Trophoblast cell (in vitro differentiated cells and primary cell): ENCODE measurements at regions not wholly inside any gene's neighbourhood (a gene's known extent, or its start where the extent isn't known, plus 50 kb on each side); places are given as distances from the start of the nearest gene placed in this dataset.

Experiments used
- DNase-seq, 2 donors: peaks; one replicate each; pipeline ENCODE4 v3.0.0-alpha.2; 2016
- H2AFZ ChIP-seq: 2 replicates; pipeline ENCODE4 v1.6.1; 2013; ENCODE audit warnings: low read length, moderate library complexity, mild to moderate bottlenecking; ENCODE audit not compliant: insufficient read depth, poor library complexity
- H2AK5ac ChIP-seq: 2 replicates; pipeline ENCODE4 v1.6.1; 2013; ENCODE audit warnings: mild to moderate bottlenecking, low read length
- H2BK120ac ChIP-seq: 2 replicates; pipeline ENCODE4 v1.6.1; 2013; ENCODE audit warnings: low read length, mild to moderate bottlenecking, moderate library complexity; ENCODE audit not compliant: insufficient read depth, poor library complexity
- H2BK12ac ChIP-seq: 2 replicates; pipeline ENCODE4 v1.6.1; 2013; ENCODE audit warnings: mild to moderate bottlenecking, low read length, moderate library complexity
- H2BK5ac ChIP-seq: 2 replicates; pipeline ENCODE4 v1.6.1; 2013; ENCODE audit warnings: low read length, low read depth, moderate library complexity, mild to moderate bottlenecking; ENCODE audit not compliant: poor library complexity
- H3K14ac ChIP-seq: 2 replicates; pipeline ENCODE4 v1.6.1; 2013; ENCODE audit warnings: mild to moderate bottlenecking, low read length
- H3K18ac ChIP-seq: 2 replicates; pipeline ENCODE4 v1.6.1; 2013; ENCODE audit warnings: mild to moderate bottlenecking, low read length
- H3K23ac ChIP-seq: 2 replicates; pipeline ENCODE4 v1.6.1; 2013; ENCODE audit warnings: low read length
- H3K27ac ChIP-seq: 2 replicates; pipeline ENCODE4 v1.5.1; 2013; ENCODE audit warnings: low read depth, mild to moderate bottlenecking, inconsistent platforms, low read length, moderate library complexity
- H3K27me3 ChIP-seq: 2 replicates; pipeline ENCODE4 v1.6.1; 2013; ENCODE audit warnings: inconsistent platforms, mild to moderate bottlenecking, low read length, moderate library complexity; ENCODE audit not compliant: insufficient read depth
- H3K36me3 ChIP-seq, 2 experiments: 1 replicate in 1 of 2; 2 replicates in 1 of 2; pipeline ENCODE4 v1.6.1; 2013; ENCODE audit warnings: low read length in 2 of 2, mild to moderate bottlenecking in 2 of 2, moderate library complexity in 1 of 2; ENCODE audit not compliant: insufficient read depth in 2 of 2, control insufficient read depth in 1 of 2
- H3K4ac ChIP-seq: 2 replicates; pipeline ENCODE4 v1.6.1; 2013; ENCODE audit warnings: low read depth, mild to moderate bottlenecking, low read length, moderate library complexity
- H3K4me1 ChIP-seq, 2 experiments: 1 replicate in 1 of 2; 2 replicates in 1 of 2; pipeline ENCODE4 v1.6.1; 2013; ENCODE audit warnings: low read length in 2 of 2, mild to moderate bottlenecking in 2 of 2, moderate library complexity in 1 of 2; ENCODE audit not compliant: insufficient read depth in 2 of 2, control insufficient read depth in 1 of 2
- H3K4me2 ChIP-seq: 2 replicates; pipeline ENCODE4 v1.6.1; 2013; ENCODE audit warnings: inconsistent platforms, mild to moderate bottlenecking, low read length, moderate library complexity
- H3K4me3 ChIP-seq: 2 replicates; pipeline ENCODE4 v1.5.1; 2013; ENCODE audit warnings: mild to moderate bottlenecking, low read depth, low read length, inconsistent platforms
- H3K79me1 ChIP-seq: one replicate; pipeline ENCODE4 v1.6.1; 2013; ENCODE audit warnings: low read length
- H3K79me2 ChIP-seq: 2 replicates; pipeline ENCODE4 v1.6.1; 2013; ENCODE audit warnings: low read length, mild to moderate bottlenecking; ENCODE audit not compliant: control insufficient read depth, insufficient read depth, poor library complexity
- H3K9ac ChIP-seq: 2 replicates; pipeline ENCODE4 v1.6.1; 2013; ENCODE audit warnings: mild to moderate bottlenecking, low read length
- H3K9me3 ChIP-seq: 2 replicates; pipeline ENCODE4 v1.6.1; 2013; ENCODE audit warnings: low read depth, mild to moderate bottlenecking, control low read depth, inconsistent platforms, low read length; ENCODE audit not compliant: insufficient read depth
- H4K12ac ChIP-seq: 2 replicates; pipeline ENCODE4 v1.6.1; 2013; ENCODE audit warnings: low read depth, mild to moderate bottlenecking, low read length, moderate library complexity
- H4K8ac ChIP-seq: 2 replicates; pipeline ENCODE4 v1.6.1; 2013; ENCODE audit warnings: low read depth, mild to moderate bottlenecking, low read length, moderate library complexity
- H4K91ac ChIP-seq: one replicate; pipeline ENCODE4 v1.6.1; 2013; ENCODE audit warnings: low read depth, mild to moderate bottlenecking, low read length, moderate library complexity
- WGBS: extraction: QIAGEN DNeasy Blood & Tissue Kit; methylation state at CpG from one replicate; pipeline ENCODE4 v1.1.7; 2013; ENCODE audit warnings: missing lambda C conversion rate; ENCODE audit not compliant: insufficient read length, insufficient coverage; ENCODE audit errors: extremely low coverage; 5-methylcytosine and 5-hydroxymethylcytosine counted together

DNA sequence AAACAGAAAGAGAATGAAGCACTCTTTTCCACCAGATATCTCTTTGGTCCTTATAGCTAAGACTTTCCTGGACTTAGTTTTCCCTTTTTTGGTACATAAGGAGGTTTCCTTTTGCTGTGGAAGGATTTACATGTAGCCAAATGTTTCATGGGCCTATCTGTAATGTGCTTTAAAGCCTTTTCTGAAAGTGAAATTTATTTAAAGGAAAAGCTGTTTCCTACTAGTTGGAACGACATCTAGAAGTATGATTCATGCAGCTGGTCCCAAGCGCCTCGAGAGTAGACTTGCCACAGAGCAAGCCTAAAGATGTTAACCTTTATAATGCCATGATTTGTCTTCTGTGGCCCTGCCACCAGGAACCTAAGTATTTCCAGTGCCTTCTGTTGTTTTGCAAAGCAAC lies 390.3 kb downstream of the DLEU7 start:
- no peaks in the 10 kb centered on the region for H3K36me3 ChIP-seq
- H3K79me1 ChIP-seq: peaks cover under 1% of the 10 kb centered on the region
- no peak overlapping the region for H3K14ac ChIP-seq
- no peaks in the 10 kb centered on the region for H3K9me3 ChIP-seq
- no peak overlapping the region for H4K12ac ChIP-seq
- no peak overlapping the region for H3K4me2 ChIP-seq
- no peak overlapping the region for H3K27ac ChIP-seq
- H2BK120ac ChIP-seq: no peak overlapping the region
- no peak overlapping the region for H4K91ac ChIP-seq
- no peaks in the 10 kb centered on the region for H3K27me3 ChIP-seq
- H2AK5ac ChIP-seq: no peak overlapping the region
- no peak overlapping the region for H4K8ac ChIP-seq
- H3K23ac ChIP-seq: no peak overlapping the region
- no peaks in the 10 kb centered on the region for H3K79me2 ChIP-seq
- H2AFZ ChIP-seq: no peak overlapping the region
- H2BK12ac ChIP-seq: no peak overlapping the region
- no peak overlapping the region for H3K9ac ChIP-seq
- peaks cover 2 to 5% of the 10 kb centered on the region in 2 experiments for H3K4me1 ChIP-seq
- no peak overlapping the region for H3K4me3 ChIP-seq
- H3K18ac ChIP-seq: no peak overlapping the region
- no peak overlapping the region for H3K4ac ChIP-seq
- DNase-seq: no peak
- no CpG with 5 or more reads among the region's 3 CpGs for WGBS
- H2BK5ac ChIP-seq: no peak overlapping the region

DNA sequence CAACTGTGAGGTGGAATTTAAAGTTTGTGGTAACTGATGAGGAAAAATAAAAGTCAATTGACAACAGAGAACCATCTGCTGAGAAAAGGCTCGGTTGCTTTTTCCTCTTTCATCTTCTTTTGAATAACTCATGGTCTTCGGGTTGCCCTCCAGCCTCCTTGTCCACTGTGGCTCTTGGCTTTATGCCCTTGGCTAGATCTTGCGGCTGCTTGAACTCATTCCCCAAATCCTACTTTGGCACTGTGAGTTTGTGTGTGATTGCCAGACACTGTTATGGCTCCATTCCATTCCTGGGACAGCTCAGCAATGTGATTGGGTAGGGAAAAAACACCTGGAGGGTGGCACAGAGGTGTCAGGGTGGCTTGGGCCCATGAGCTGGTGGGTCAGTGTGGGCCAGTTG lies 387.4 kb downstream of the DLEU7 start:
- Histone ChIP-seq H2AK5ac (no peak overlapping the region), H3K23ac (no peak overlapping the region), H3K4ac (no peak overlapping the region), H3K9ac (no peak overlapping the region), H2BK12ac (no peak overlapping the region), H2BK120ac (no peak overlapping the region), H2AFZ (no peak overlapping the region), H3K27me3 (no peaks in the 10 kb centered on the region), H3K4me2 (no peak overlapping the region), H3K79me2 (no peaks in the 10 kb centered on the region), H3K36me3 (no peaks in the 10 kb centered on the region), H4K8ac (no peak overlapping the region), H3K18ac (no peak overlapping the region), H4K12ac (no peak overlapping the region), H2BK5ac (no peak overlapping the region), H3K27ac (no peak overlapping the region), H3K14ac (no peak overlapping the region), H3K79me1 (no peaks in the 10 kb centered on the region), H4K91ac (no peak overlapping the region), H3K4me1 (no peaks in the 10 kb centered on the region), H3K4me3 (no peak overlapping the region), H3K9me3 (no peaks in the 10 kb centered on the region)
- no CpG with 5 or more reads among the region's 3 CpGs for WGBS
- no peak for DNase-seq

DNA sequence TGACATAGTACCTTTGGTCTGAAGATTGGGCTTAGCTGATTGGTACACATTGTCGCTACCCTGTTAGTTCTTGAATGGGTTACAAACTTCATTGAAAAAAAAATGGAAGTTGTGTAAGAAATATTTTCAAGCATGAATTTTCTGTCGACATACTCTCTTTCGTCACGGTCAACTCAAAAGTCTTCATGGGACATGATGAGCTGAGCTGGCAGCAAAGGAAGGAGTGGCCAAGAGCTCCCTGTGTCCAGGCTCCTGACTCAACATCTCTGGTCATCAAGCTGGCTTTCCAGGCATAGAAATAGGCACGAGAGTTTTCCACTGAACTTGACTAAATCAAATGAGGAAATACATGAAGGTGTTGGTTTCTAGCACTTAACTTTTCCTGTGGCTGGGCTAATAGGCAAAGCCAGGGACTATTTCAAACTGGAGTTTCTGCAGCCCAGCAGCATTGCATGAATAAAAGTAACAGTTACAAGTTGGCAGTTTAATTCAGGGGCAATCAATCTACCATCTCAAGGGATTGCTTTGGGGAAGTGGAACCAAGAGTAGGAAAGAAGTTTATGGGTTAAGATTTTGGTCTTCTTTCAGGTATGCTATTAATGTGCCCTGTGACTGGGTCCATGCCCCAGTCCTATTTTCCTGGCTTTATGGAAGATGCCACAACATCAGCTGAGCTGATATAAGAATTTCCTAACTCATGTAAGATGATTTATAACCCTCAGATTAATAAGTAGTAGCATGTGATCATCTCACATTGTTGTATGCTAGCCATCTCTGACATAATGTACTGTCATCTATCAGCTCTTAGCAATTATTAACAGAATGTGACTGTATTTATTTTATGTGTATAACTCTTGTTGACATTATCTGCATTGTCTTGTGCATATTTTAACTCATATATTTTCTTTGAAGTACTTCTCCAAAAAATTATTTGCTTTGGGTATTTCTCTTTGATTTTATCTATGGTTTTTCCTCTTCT lies 385.8 kb downstream of the DLEU7 start:
- H2AFZ ChIP-seq: no peak overlapping the region
- no peak overlapping the region for H3K4me2 ChIP-seq
- no peak overlapping the region for H3K18ac ChIP-seq
- H3K27me3 ChIP-seq: no peaks in the 10 kb centered on the region
- no peaks in the 10 kb centered on the region for H3K36me3 ChIP-seq
- H3K9me3 ChIP-seq: no peaks in the 10 kb centered on the region
- DNase-seq: peak in 1 of 2 donors; percentile 10
- no peak overlapping the region for H2BK5ac ChIP-seq
- no peak overlapping the region for H3K4me3 ChIP-seq
- no peak overlapping the region for H2AK5ac ChIP-seq
- no peak overlapping the region for H3K27ac ChIP-seq
- H3K9ac ChIP-seq: no peak overlapping the region
- no peak overlapping the region for H3K4ac ChIP-seq
- H3K4me1 ChIP-seq: no peaks in the 10 kb centered on the region
- H4K8ac ChIP-seq: no peak overlapping the region
- no peaks in the 10 kb centered on the region for H3K79me1 ChIP-seq
- no peak overlapping the region for H2BK12ac ChIP-seq
- no peak overlapping the region for H3K23ac ChIP-seq
- no peak overlapping the region for H2BK120ac ChIP-seq
- no peak overlapping the region for H4K91ac ChIP-seq
- H4K12ac ChIP-seq: no peak overlapping the region
- no CpG with 5 or more reads among the region's 5 CpGs for WGBS
- no peak overlapping the region for H3K14ac ChIP-seq
- no peaks in the 10 kb centered on the region for H3K79me2 ChIP-seq

GRCh38 chr13:50459046-50459445 lies 384.4 kb downstream of the DLEU7 start:
- H2AFZ ChIP-seq: no peak overlapping the region
- H3K14ac ChIP-seq: no peak overlapping the region
- no peaks in the 10 kb centered on the region for H3K27me3 ChIP-seq
- H3K4me1 ChIP-seq: no peaks in the 10 kb centered on the region
- no peak overlapping the region for H3K18ac ChIP-seq
- no CpG with 5 or more reads among the region's 2 CpGs for WGBS
- no peaks in the 10 kb centered on the region for H3K9me3 ChIP-seq
- H2BK5ac ChIP-seq: no peak overlapping the region
- no peak overlapping the region for H3K4me2 ChIP-seq
- H2AK5ac ChIP-seq: no peak overlapping the region
- peak; percentile 4 to 10 for DNase-seq
- no peaks in the 10 kb centered on the region for H3K79me2 ChIP-seq
- no peak overlapping the region for H2BK120ac ChIP-seq
- no peaks in the 10 kb centered on the region for H3K79me1 ChIP-seq
- H3K36me3 ChIP-seq: no peaks in the 10 kb centered on the region
- no peak overlapping the region for H2BK12ac ChIP-seq
- no peak overlapping the region for H3K4ac ChIP-seq
- no peak overlapping the region for H3K4me3 ChIP-seq
- no peak overlapping the region for H3K27ac ChIP-seq
- H3K9ac ChIP-seq: no peak overlapping the region
- H4K91ac ChIP-seq: no peak overlapping the region
- H4K8ac ChIP-seq: no peak overlapping the region
- H4K12ac ChIP-seq: no peak overlapping the region
- no peak overlapping the region for H3K23ac ChIP-seq
